ENCODE measurements at regions not wholly inside any gene's neighbourhood (a gene's known extent, or its start where the extent isn't known, plus 50 kb on each side); places are given as distances from the start of the nearest gene placed in this dataset.
A peak's percentile ranks its signal among the peaks of the same experiment; 100 is the strongest.

DNA sequence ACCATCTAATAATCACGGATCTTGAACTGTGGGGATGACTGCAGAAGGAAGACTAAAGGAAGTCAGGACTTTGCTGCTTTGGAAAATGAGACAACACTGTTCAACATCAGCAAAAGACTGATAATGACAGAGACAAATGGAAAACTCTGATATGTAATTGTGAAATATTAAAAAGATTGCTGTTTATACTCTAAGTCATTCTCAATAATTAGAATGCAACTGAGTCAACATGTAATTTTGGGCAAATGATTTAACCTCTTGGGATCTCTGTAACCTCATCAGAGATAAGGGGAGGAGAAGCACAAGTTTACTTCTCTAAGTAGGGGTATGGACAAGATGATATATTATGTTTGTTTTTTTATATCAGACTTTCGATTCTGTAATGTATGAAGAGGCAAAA lies 121.9 kb downstream of the GASK1B start:
- 65 to 73% methylated on average over 2 of the region's 2 CpGs for WGBS, 2 donors
- H3K4me1 ChIP-seq: no peaks in the 10 kb centered on the region
- TF ChIP-seq POLR2AphosphoS5 (IDR thresholded peaks at IDR 0.05) (no peak), POLR2A (IDR thresholded peaks at IDR 0.05) (no peak), EP300 (IDR thresholded peaks at IDR 0.05) (no peak)
- TF ChIP-seq, protein P1, sequence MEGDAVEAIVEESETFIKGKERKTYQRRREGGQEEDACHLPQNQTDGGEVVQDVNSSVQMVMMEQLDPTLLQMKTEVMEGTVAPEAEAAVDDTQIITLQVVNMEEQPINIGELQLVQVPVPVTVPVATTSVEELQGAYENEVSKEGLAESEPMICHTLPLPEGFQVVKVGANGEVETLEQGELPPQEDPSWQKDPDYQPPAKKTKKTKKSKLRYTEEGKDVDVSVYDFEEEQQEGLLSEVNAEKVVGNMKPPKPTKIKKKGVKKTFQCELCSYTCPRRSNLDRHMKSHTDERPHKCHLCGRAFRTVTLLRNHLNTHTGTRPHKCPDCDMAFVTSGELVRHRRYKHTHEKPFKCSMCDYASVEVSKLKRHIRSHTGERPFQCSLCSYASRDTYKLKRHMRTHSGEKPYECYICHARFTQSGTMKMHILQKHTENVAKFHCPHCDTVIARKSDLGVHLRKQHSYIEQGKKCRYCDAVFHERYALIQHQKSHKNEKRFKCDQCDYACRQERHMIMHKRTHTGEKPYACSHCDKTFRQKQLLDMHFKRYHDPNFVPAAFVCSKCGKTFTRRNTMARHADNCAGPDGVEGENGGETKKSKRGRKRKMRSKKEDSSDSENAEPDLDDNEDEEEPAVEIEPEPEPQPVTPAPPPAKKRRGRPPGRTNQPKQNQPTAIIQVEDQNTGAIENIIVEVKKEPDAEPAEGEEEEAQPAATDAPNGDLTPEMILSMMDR (IDR thresholded peaks at IDR 0.05): no peak
- no peak for DNase-seq
- intact Hi-C loops (cut with DNase I): no loop called here
- no peak overlapping the region for H3K4me3 ChIP-seq
- H3K27ac ChIP-seq: peak overlapping the region in 1 of 4 donors; percentile 19
- no peaks in the 10 kb centered on the region for H3K36me3 ChIP-seq
- no peaks in the 10 kb centered on the region for H3K9me3 ChIP-seq
- H3K27me3 ChIP-seq: no peaks in the 10 kb centered on the region

DNA sequence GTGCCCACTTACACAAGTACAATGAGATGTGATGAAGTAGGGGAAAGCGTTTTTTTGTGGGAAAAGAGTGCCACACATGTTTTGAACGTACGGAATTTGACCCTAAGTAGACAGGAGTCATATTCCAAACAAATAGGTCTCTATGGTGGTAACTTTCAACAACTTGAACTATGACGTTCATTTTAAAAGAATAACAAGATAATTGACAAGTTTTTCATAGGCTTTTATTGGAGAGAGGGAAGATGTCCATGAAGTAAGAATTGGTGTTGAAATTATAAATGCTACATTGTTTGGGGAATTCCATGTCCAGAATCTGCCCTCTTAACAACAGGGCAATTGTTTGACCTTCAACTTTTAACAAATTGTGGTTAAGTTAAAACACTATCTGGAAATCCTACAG lies 126.5 kb downstream of the GASK1B start:
- Histone ChIP-seq H3K27ac (no peak overlapping the region), H3K4me1 (no peaks in the 10 kb centered on the region), H3K27me3 (no peaks in the 10 kb centered on the region), H3K4me3 (no peak overlapping the region), H3K9me3 (peaks cover 0 to 2% (median 0%) of the 10 kb centered on the region in 4 donors), H3K36me3 (no peaks in the 10 kb centered on the region)
- TF ChIP-seq POLR2A (IDR thresholded peaks at IDR 0.05) (no peak), POLR2AphosphoS5 (IDR thresholded peaks at IDR 0.05) (no peak), EP300 (IDR thresholded peaks at IDR 0.05) (no peak)
- TF ChIP-seq, protein P1 (IDR thresholded peaks at IDR 0.05): no peak
- 65 to 78% methylated on average over 4 of the region's 4 CpGs for WGBS, 2 donors
- intact Hi-C loops (cut with DNase I): no loop called here
- DNase-seq: no peak

DNA sequence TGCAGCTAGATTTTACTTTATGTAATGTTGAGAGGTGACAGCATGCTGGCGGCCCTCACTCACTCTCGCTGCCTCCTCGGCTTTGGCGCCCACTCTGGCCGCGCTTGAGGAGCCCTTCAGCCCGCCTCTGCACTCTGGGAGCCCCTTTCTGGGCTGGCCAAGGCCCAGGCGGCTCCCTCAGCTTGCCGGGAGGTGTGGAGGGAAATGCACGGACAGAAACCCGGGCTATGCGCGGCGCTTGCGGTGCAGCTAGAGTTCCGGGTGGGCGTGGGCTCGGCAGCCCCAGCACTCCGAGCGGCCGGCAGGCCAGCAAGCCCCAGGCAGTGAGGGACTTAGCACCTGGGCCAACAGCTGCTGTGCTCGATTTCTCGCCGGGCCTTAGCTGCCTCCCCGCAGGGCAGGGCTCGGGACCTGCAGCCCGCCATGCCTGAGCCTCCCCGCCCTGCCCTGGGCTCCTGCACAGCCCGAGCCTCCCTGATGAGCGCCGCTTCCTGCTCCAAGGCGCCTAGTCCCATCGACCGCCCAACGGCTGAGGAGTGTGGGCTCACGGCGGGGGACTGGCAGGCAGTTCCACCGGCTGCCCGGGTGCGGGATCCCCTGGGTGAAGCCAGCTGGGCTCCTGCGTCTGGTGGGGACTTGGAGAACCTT lies 128.7 kb downstream of the GASK1B start:
- DNase-seq: peak; percentile 41
- peaks cover 0 to 2% (median 0%) of the 10 kb centered on the region in 4 donors for H3K9me3 ChIP-seq
- H3K27ac ChIP-seq: no peak overlapping the region
- intact Hi-C loops (cut with DNase I): no loop called here
- 93 to 94% methylated on average over 41 of the region's 41 CpGs for WGBS, 2 donors
- no peak overlapping the region for H3K4me3 ChIP-seq
- no peaks in the 10 kb centered on the region for H3K36me3 ChIP-seq
- no peaks in the 10 kb centered on the region for H3K4me1 ChIP-seq
- TF ChIP-seq EP300 (IDR thresholded peaks at IDR 0.05): no peak
- no peaks in the 10 kb centered on the region for H3K27me3 ChIP-seq

DNA sequence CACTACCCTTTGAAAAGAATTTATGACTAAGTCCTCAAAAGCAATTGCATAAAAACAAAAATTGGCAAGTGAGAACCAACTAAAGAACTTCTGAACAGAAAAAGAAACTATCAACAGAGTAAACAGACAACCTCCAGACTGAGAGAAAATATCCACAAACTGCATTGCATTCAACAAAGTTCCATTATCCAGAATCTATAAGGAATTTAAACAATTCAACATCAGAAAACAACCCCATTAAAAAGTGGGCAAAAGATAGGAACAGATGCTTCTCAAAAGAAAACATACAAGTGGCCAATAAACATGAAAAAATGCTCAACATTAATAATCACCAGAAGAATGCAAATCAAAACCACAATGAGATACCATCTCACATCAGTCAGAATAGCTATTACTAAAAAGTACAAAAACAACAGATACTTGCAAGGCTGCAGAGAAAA lies 130.2 kb downstream of the GASK1B start:
- H3K36me3 ChIP-seq: no peaks in the 10 kb centered on the region
- no peak for DNase-seq
- no peak overlapping the region for H3K27ac ChIP-seq
- no peaks in the 10 kb centered on the region for H3K4me1 ChIP-seq
- intact Hi-C loops (cut with DNase I): no loop called here
- TF ChIP-seq POLR2A (IDR thresholded peaks at IDR 0.05): no peak
- H3K27me3 ChIP-seq: no peaks in the 10 kb centered on the region
- H3K9me3 ChIP-seq: peaks cover 0 to 2% (median 0%) of the 10 kb centered on the region in 4 donors
- H3K4me3 ChIP-seq: no peak overlapping the region

- TF ChIP-seq POLR2AphosphoS5 (IDR thresholded peaks at IDR 0.05) (no peak), POLR2A (IDR thresholded peaks at IDR 0.05) (no peak)
- Histone ChIP-seq H3K27me3 (no peaks in the 10 kb centered on the region), H3K4me1 (peaks cover 0 to 5% (median 2%) of the 10 kb centered on the region in 4 donors), H3K9me3 (no peaks in the 10 kb centered on the region), H3K4me3 (no peak overlapping the region), H3K27ac (no peak overlapping the region), H3K36me3 (no peaks in the 10 kb centered on the region)
- intact Hi-C loops (cut with DNase I): no loop called here
- DNase-seq: no peak
Observed at GRCh38 chr4:158038718-158039117, 134.1 kb downstream of the GASK1B start.

DNA sequence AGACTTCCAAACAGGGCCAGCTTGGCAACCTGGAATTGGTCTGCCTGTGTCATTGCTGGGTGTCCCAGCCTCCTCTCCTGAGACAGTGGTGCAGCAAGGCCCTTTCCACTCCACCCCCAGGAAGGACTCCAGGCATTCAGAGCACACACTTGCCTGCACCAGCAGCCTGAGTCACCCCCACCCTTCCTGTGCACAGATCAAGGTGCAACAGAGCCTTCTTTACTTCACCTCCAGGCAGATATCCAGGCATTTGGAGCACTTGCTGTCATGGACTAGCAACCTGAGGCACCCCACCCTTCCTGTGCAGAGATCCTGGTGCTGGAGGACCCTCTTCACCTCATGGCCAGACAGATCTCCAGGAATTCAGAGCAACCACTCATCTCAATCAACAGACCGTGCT lies 135.8 kb downstream of the GASK1B start:
- Histone ChIP-seq H3K4me1 (peaks cover 0 to 14% (median 6%) of the 10 kb centered on the region in 4 donors), H3K36me3 (no peaks in the 10 kb centered on the region), H3K27ac (no peak overlapping the region), H3K9me3 (no peaks in the 10 kb centered on the region), H3K27me3 (no peaks in the 10 kb centered on the region), H3K4me3 (no peak overlapping the region)
- TF ChIP-seq POLR2A (IDR thresholded peaks at IDR 0.05): no peak
- TF ChIP-seq, protein P1 (IDR thresholded peaks at IDR 0.05): no peak
- TF ChIP-seq EP300 (IDR thresholded peaks at IDR 0.05): no peak
- no peak for TF ChIP-seq POLR2AphosphoS5 (IDR thresholded peaks at IDR 0.05)
- 91 to 94% methylated on average over 1 of the region's 1 CpG for WGBS, 2 donors
- intact Hi-C loops (cut with DNase I): loop anchor here (2.0 kb wide), 1 partner anchor 38 kb away; no protein-coding TSS in a partner anchor
- DNase-seq: no peak

Measured in sigmoid colon (tissue), 6 donors.